COLO829 (cell line): ENCODE measurements at regions not wholly inside any gene's neighbourhood (a gene's known extent, or its start where the extent isn't known, plus 50 kb on each side); places are given as distances from the start of the nearest gene placed in this dataset.

Experiments used
- DNase-seq: peaks from one replicate; pipeline ENCODE4 v3.0.0; 2012; ENCODE audit warnings: low spot score

- no peak for DNase-seq
These were observed 155.9 kb downstream of the AXIN2 start for GRCh38 chr17:65405563-65405962.

GRCh38 chr17:65404761-65405160, 156.7 kb downstream of the AXIN2 start:
- DNase-seq: no peak

DNA sequence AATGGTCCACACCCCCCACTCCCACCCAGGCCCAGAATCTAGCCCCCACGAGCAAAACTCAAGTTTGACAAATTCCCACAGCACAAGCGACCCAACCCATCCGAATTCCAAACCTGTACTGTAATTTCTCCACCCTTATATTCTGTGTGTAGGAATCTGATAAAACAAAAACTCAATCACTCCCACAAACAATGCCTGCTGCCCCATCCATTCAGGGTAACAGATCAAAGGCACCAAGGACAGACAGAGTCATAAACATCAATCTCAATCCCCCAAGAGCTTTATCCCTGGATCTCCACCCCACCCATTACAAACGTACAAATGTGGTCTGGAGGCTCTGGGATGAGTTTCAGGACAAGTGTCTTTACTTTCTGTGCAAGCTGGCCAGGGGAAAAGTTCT, 157.8 kb downstream of the AXIN2 start:
- DNase-seq: no peak

GRCh38 chr17:65402513-65403496, 158.6 kb downstream of the AXIN2 start:
- no peak for DNase-seq

GRCh38 chr17:65401561-65401960, 159.9 kb downstream of the AXIN2 start:
- peak; percentile 21 for DNase-seq

GRCh38 chr17:65400701-65401100, 160.7 kb downstream of the AXIN2 start:
- DNase-seq: no peak

GRCh38 chr17:65398040-65398787, 163.2 kb downstream of the AXIN2 start:
- no peak for DNase-seq

DNA sequence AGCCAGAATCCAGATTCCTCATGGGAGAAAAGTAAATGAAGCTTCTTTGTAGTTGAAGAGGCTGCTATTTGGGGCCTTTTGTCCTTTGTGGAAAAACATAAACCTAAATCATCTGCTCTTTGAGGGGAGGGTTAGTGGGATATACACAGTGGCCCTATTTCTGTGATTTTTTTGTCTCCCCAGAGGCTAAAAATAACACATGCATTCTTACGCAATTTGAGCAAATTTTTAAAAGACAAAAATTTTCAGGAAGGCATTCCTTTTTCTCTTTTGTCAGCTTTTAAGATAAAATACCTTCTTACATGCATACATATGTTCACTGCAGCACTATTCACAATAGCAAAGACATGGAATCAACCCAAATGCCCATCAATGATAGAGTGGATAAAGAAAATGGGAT, 165.5 kb downstream of the AXIN2 start:
- DNase-seq: no peak

DNA sequence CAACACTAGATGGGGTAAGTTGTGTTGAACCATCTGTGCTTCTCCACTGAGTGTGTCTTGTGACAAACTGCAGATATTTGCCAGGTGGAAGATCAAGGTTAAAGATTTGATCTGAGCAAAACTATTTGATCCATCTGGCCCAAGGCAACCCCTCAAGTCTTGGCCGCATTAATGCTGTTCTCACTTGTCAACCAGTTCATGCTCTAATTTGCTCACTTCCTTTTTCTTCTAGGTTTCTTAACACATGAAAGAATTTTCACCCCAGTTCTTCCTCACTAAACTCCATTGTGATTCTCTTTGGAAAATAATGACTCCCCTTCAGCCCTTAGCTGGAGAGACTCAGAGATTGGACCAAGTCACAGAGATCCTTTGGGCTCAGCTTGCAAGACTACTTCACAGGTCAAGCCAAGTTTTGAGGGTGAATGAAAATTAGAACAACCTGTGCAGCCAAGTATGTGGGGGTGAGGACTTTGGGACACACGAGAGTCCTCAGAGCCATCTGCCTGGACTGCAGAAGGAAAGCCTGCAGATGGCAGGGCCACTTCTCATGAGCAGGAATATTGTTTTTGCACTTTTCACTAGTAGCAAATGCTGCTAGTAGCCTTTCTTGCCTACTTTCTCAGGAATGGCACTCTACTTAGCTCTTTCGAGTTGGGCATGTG, 166.5 kb downstream of the AXIN2 start:
- DNase-seq: no peak

- DNase-seq: no peak
These were observed 167.9 kb downstream of the AXIN2 start for GRCh38 chr17:65393514-65393913.

- DNase-seq: peak; percentile 13
These were observed 171.5 kb downstream of the AXIN2 start for GRCh38 chr17:65389949-65390348.

DNA sequence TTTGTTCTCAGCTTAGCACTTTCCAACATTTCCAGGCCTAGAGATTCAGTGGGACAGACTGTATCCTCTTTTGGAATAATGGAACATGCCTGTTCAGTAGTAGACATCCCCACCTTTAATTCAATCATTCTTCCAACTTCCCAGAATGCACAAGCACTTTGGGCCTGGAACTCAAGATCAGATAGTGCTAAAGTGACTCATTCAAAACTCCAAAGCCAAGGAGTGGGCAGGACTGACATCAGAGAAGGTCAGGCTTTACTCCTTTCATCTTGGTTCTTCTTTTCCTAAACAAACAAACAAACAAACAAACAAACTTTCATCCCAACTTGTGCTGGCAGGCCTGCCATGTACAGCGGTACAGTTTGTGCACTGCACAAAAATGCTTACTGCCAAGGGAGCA, 172.0 kb downstream of the AXIN2 start:
- no peak for DNase-seq

DNA sequence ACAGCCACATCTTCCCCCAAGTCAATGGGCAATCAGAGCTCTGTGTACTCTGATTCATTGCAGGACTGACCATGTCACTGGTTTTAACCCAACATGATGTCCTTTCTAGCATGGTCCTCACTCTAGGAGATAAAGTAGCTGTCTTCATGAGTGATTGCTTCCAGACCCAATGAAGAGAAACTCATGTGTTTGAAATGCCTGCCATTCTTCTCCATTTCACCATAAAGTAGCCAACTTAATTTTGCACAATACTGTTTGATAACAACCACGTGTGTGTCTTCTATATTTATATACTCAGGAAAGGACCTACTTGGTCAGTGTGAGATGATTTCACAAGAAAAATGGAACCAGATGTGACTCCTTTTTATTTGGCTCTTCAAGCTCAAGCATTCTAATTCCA, 172.5 kb downstream of the AXIN2 start:
- DNase-seq: no peak

DNA sequence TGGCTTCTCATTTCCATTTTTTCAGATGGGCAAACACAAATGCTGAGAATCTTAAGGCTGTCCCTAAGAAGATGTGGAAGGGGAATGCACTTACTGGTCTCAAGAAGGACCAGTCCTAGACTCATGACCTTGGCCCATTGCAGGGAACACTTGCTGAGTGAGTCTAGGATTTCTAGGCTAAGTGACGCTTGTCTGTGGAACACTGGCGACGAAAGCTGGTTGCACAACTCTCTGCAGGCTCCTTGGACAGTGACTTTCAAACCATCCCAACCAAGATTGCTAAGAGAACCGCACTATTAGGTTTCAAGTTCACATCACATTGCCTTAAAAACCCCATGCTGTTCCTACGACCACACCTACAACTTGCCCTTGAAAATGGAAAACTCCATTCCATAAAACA, 174.1 kb downstream of the AXIN2 start:
- no peak for DNase-seq

GRCh38 chr17:65385726-65386125, 175.7 kb downstream of the AXIN2 start:
- no peak for DNase-seq

DNA sequence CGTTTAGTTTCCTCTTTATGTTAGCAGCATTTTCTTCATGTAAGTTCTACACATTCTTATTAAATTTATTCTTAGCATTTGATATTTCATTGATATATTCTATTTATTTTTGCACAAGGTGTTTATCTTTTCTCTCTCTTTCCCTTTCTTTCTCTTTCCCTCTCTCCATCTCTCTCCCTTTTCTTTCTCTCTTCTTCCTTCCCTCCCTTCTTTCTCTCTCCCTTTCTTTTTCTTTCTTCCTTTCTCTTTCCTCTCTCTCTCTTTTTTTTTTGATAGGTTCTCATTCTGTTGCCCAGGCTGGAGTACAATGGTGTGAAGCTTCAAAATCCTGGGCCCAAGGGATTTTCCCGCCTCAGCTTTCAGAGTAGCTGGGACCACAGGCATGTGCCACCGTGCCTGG, 176.4 kb downstream of the AXIN2 start:
- no peak for DNase-seq

DNA sequence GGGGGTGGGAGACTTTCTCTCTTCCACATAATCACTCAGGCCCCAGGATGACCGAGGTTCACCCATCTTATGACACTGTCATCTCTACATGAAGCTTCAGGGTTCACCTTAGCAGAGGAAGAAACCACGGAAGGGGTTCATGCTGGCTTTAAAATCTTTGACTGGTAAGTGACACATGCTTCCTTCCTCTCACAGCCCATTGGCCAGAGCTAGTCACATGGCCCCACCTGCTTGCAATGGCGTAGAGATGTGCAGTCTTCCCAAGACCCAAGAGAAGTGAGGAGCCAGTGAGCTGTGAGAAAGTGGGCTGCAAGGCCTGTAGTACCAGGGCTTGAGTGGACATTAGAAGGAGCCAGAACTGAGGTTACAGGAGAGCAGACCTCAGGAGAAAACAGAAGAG, 180.3 kb downstream of the AXIN2 start:
- DNase-seq: no peak

- DNase-seq: no peak
These were observed 186.5 kb downstream of the AXIN2 start for GRCh38 chr17:65374966-65375365.

DNA sequence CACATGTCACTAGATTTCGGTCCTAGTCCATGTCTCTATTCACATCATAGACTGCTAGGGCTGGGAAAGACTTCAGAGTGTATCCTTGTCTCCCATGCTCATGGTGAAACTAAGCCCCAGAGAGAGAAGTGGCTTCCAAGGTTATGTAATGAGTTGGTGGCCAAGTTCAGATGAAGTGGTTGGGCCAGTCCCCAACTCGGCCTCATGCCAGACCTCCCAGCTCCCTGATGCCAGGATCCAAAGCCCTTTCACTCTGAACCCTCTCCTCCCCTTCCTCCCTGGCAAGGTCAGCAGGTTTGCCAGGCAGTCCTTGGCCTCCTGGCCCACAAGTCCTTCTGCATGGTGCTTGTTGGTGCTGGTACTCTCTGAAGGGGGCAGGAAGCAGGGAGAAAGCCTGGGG, 189.7 kb downstream of the AXIN2 start:
- no peak for DNase-seq

GRCh38 chr17:65370669-65371131, 190.7 kb downstream of the AXIN2 start:
- no peak for DNase-seq

- no peak for DNase-seq
These were observed 193.1 kb downstream of the AXIN2 start for GRCh38 chr17:65368341-65368740.

DNA sequence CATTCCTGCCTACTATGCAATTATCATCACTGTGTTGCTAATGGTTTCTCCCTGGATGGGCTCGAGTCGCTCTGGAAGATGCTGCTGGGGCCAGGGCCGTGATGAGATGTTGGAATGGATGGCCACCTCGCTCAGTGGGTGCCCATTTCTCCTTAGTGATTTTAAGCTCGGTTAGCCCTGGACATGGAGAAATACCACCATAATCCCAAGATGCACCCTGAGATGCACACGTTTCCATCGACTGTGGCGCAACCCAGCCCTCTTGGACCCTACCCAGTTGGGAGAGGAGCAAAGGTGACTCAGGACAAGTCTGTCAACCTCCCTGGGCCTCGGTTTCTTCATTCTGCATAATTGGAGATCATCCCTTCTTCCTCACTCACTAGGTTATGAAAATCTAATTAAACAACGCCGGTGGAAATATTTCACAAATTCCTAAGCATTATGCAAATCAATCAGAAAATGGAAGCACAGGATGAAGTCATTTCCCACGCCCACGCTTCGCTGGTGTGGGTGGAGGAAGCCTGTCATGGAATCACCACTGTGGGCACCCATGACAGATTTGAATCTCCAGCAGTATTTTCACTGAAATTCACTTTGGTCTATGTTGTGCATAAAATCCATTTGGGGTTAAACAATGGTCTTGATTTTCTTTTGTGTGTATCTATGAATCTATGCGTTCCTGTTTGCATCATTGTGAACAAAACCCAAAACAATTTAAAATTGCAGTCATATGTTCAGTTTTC, 195.2 kb downstream of the AXIN2 start:
- no peak for DNase-seq
